Gastrocnemius medialis (tissue), 4 donors: ENCODE measurements at regions not wholly inside any gene's neighbourhood (a gene's known extent, or its start where the extent isn't known, plus 50 kb on each side); places are given as distances from the start of the nearest gene placed in this dataset.

ENCODE experiments used
- POLR2A ChIP-seq, 2 donors: fragments of 450-650 bp; IDR thresholded peaks; one replicate each; pipeline ENCODE4 v1.6.1; 2017; ENCODE audit warnings: antibody characterized with exemption in 2 of 2, mild to moderate bottlenecking in 2 of 2, moderate library complexity in 2 of 2
- TF ChIP-seq, protein P1 (sequence below), 5 experiments: fragments of 450-650 bp in 3 of 5; fragments of 200-600 bp in 2 of 5; sonication (generic) in 2 of 5; IDR thresholded peaks in 4 of 5; conservative IDR thresholded peaks in 1 of 5; 1 replicate in 4 of 5; 2 replicates in 1 of 5; pipeline ENCODE4 v1.5.1; 2016 to 2019; ENCODE audit warnings: antibody characterized with exemption in 5 of 5, mild to moderate bottlenecking in 3 of 5, moderate library complexity in 3 of 5

DNA sequence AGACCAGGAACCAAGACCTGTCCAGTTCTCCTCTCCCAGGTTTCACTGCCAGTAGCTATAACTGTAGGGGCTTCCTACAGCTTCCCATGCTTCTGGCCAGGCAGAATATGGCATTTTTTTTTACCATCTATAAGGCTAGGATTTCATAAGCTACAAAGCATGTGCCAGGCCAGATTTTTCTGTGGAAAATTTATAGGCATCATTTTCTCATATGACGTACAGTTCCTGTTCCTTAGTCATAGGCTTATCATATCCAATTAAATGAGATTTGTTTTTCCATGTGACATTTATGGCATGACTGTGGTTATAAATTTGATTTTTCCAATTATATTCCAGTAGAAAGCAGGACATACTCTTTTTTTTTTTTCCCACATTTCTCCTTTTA is 208.6 kb upstream of the NPY start:
- TF ChIP-seq, protein P1, sequence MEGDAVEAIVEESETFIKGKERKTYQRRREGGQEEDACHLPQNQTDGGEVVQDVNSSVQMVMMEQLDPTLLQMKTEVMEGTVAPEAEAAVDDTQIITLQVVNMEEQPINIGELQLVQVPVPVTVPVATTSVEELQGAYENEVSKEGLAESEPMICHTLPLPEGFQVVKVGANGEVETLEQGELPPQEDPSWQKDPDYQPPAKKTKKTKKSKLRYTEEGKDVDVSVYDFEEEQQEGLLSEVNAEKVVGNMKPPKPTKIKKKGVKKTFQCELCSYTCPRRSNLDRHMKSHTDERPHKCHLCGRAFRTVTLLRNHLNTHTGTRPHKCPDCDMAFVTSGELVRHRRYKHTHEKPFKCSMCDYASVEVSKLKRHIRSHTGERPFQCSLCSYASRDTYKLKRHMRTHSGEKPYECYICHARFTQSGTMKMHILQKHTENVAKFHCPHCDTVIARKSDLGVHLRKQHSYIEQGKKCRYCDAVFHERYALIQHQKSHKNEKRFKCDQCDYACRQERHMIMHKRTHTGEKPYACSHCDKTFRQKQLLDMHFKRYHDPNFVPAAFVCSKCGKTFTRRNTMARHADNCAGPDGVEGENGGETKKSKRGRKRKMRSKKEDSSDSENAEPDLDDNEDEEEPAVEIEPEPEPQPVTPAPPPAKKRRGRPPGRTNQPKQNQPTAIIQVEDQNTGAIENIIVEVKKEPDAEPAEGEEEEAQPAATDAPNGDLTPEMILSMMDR (IDR thresholded peaks at IDR 0.05 in 4 of 5, conservative IDR thresholded peaks at IDR 0.05 in 1 of 5) = no peak
- no peak for TF ChIP-seq POLR2A (IDR thresholded peaks at IDR 0.05)
